GM23338 (cell line): ENCODE measurements at regions not wholly inside any gene's neighbourhood (a gene's known extent, or its start where the extent isn't known, plus 50 kb on each side); places are given as distances from the start of the nearest gene placed in this dataset.

Experiments
- ATAC-seq: fragments of 200-7000 bp; cut with Tn5 transposase; 3 replicates; pipeline ENCODE4 v1.9.1; 2020
- DNase-seq: peaks from one replicate; pipeline ENCODE4 v3.0.0-alpha.2; 2015; ENCODE audit warnings: low spot score
- H2AFZ ChIP-seq: fragments of 200-600 bp; sonication (generic); 2 replicates; pipeline ENCODE4 v1.8.0; 2016; ENCODE audit warnings: antibody characterized with exemption, mild to moderate bottlenecking, moderate library complexity
- H3F3A ChIP-seq: fragments of 200-600 bp; sonication (generic); replicated peaks from 2 replicates; pipeline ENCODE4 v1.8.0; 2017; ENCODE audit warnings: antibody characterized with exemption, mixed run types, low read depth
- H3K27ac ChIP-seq: fragments of 200-600 bp; sonication (generic); 2 replicates; pipeline ENCODE4 v1.6.1; 2016; ENCODE audit warnings: low read depth
- H3K27me3 ChIP-seq: fragments of 200-600 bp; sonication (generic); 2 replicates; pipeline ENCODE4 v1.8.0; 2016; ENCODE audit warnings: mild to moderate bottlenecking, mixed run types, moderate library complexity; ENCODE audit not compliant: insufficient read depth
- H3K36me3 ChIP-seq: fragments of 200-600 bp; sonication (generic); 2 replicates; pipeline ENCODE4 v1.8.0; 2016; ENCODE audit warnings: mild to moderate bottlenecking; ENCODE audit not compliant: insufficient read depth
- H3K4me1 ChIP-seq: fragments of 200-600 bp; sonication (generic); 2 replicates; pipeline ENCODE4 v1.8.0; 2016; ENCODE audit warnings: mild to moderate bottlenecking, moderate library complexity; ENCODE audit not compliant: insufficient read depth
- H3K4me2 ChIP-seq: fragments of 200-600 bp; sonication (generic); 2 replicates; pipeline ENCODE4 v1.7.1; 2017; ENCODE audit warnings: mixed run types
- H3K4me3 ChIP-seq: fragments of 200-600 bp; sonication (generic); 2 replicates; pipeline ENCODE4 v1.6.1; 2016; ENCODE audit warnings: mixed run types
- H3K79me2 ChIP-seq: fragments of 200-600 bp; sonication (generic); replicated peaks from 2 replicates; pipeline ENCODE4 v1.8.0; 2017; ENCODE audit warnings: mild to moderate bottlenecking; ENCODE audit not compliant: insufficient read depth
- H3K9me2 ChIP-seq: fragments of 200-600 bp; sonication (generic); 2 replicates; pipeline ENCODE4 v1.8.0; 2017; ENCODE audit not compliant: insufficient read depth
- H4K20me1 ChIP-seq: fragments of 200-600 bp; sonication (generic); replicated peaks from 2 replicates; pipeline ENCODE4 v1.8.0; 2017; ENCODE audit warnings: mild to moderate bottlenecking; ENCODE audit not compliant: insufficient read depth
- H3K27ac Mint-ChIP-seq: 2 replicates; pipeline ENCODE4 v1.8.0; 2020; ENCODE audit warnings: inconsistent platforms, mild to moderate bottlenecking, moderate library complexity, mixed read lengths
- H3K27me3 Mint-ChIP-seq: 3 replicates; pipeline ENCODE4 v1.8.0; 2022; ENCODE audit warnings: low read depth, mild to moderate bottlenecking, moderate library complexity, mixed read lengths, inconsistent platforms; ENCODE audit not compliant: insufficient read depth, poor library complexity
- H3K36me3 Mint-ChIP-seq: 3 replicates; pipeline ENCODE4 v1.8.0; 2021; ENCODE audit warnings: low read depth, mild to moderate bottlenecking, inconsistent platforms, moderate library complexity, mixed read lengths
- H3K4me1 Mint-ChIP-seq: 3 replicates; pipeline ENCODE4 v1.8.0; 2020; ENCODE audit warnings: mild to moderate bottlenecking, inconsistent platforms, mixed read lengths
- H3K4me3 Mint-ChIP-seq: 3 replicates; pipeline ENCODE4 v1.8.0; 2021; ENCODE audit warnings: moderate library complexity, mild to moderate bottlenecking, inconsistent platforms, mixed read lengths
- H3K9me3 Mint-ChIP-seq: 3 replicates; pipeline ENCODE4 v1.8.0; 2020; ENCODE audit warnings: moderate library complexity, mild to moderate bottlenecking, inconsistent platforms, mixed read lengths
- CREB1 ChIP-seq: fragments of 250-450 bp; sonication (Bioruptor Pico); IDR thresholded peaks from 2 replicates; pipeline ENCODE4 v1.5.0; 2020; ENCODE audit warnings: low read depth, mild to moderate bottlenecking, moderate library complexity
- CTCF ChIP-seq, 2 experiments: fragments of 200-600 bp in 1 of 2; sonication (generic) in 1 of 2; conservative IDR thresholded peaks; 2 replicates each; pipeline versions ENCODE4 v1.5.1 to v1.6.1; 2016 to 2017; ENCODE audit warnings: antibody characterized with exemption in 2 of 2, low read depth in 2 of 2, mild to moderate bottlenecking in 2 of 2, moderate library complexity in 1 of 2
- ETS1 ChIP-seq: IDR thresholded peaks from 2 replicates; pipeline ENCODE4 v1.6.1; 2016; ENCODE audit warnings: antibody characterized with exemption
- EZH2 ChIP-seq: fragments of 200-600 bp; sonication (generic); IDR thresholded peaks from one replicate; pipeline ENCODE4 v1.8.0; 2017; ENCODE audit warnings: antibody characterized with exemption, mild to moderate bottlenecking, low read depth; ENCODE audit not compliant: unreplicated experiment
- EZH2phosphoT487 ChIP-seq: fragments of 200-600 bp; sonication (generic); IDR thresholded peaks from one replicate; pipeline ENCODE4 v1.8.1; 2018; ENCODE audit warnings: antibody characterized with exemption; ENCODE audit not compliant: unreplicated experiment
- JUNB ChIP-seq: IDR thresholded peaks from one replicate; pipeline ENCODE4 v1.6.1; 2016; ENCODE audit warnings: antibody characterized with exemption; ENCODE audit not compliant: unreplicated experiment
- NANOG ChIP-seq: IDR thresholded peaks from 2 replicates; pipeline ENCODE4 v1.6.1; 2016; ENCODE audit warnings: antibody characterized with exemption, borderline replicate concordance
- POLR2AphosphoS5 ChIP-seq: IDR thresholded peaks from 2 replicates; pipeline ENCODE4 v1.6.1; 2016; ENCODE audit warnings: antibody characterized with exemption, low read depth
- REST ChIP-seq: IDR thresholded peaks from one replicate; pipeline ENCODE4 v1.6.1; 2018; ENCODE audit warnings: antibody characterized with exemption; ENCODE audit not compliant: unreplicated experiment
- STAT1 ChIP-seq: IDR thresholded peaks from one replicate; pipeline ENCODE4 v1.6.1; 2016; ENCODE audit warnings: antibody characterized with exemption; ENCODE audit not compliant: unreplicated experiment
- ZNF114 ChIP-seq: fragments of 250-450 bp; sonication (Bioruptor Pico); IDR thresholded peaks from 2 replicates; pipeline ENCODE4 v1.5.0; 2020; ENCODE audit warnings: mild to moderate bottlenecking, moderate library complexity
- ZNF331 ChIP-seq: fragments of 250-450 bp; sonication (Bioruptor Pico); IDR thresholded peaks from 2 replicates; pipeline ENCODE4 v1.5.0; 2020; ENCODE audit warnings: low read depth, mild to moderate bottlenecking, moderate library complexity
- ZNF462 ChIP-seq: fragments of 250-450 bp; sonication (Bioruptor Pico); IDR thresholded peaks from 2 replicates; pipeline ENCODE4 v1.5.0; 2020; ENCODE audit warnings: mild to moderate bottlenecking, moderate library complexity

- Histone ChIP-seq H3K4me1 (0 out of 2 replicates have a peak, but pooled peaks cover 1% of the 10 kb centered on the region), H3K36me3 (no peaks in the 10 kb centered on the region), H3K27ac (no peak overlapping the region), H2AFZ (no peak overlapping the region), H3K9me2 (no peaks in the 10 kb centered on the region), H4K20me1 (no peaks in the 10 kb centered on the region), H3K27me3 (no peaks in the 10 kb centered on the region), H3K4me2 (no peak overlapping the region), H3K4me3 (no peak overlapping the region), H3F3A (no peaks in the 10 kb centered on the region), H3K79me2 (no peaks in the 10 kb centered on the region)
- no peak for ATAC-seq
- no peaks in the 10 kb centered on the region for H3K27me3 Mint-ChIP-seq
- peaks cover 4% of the 10 kb centered on the region; the same call in 1 of the 3 replicates for H3K9me3 Mint-ChIP-seq
- H3K36me3 Mint-ChIP-seq = no peaks in the 10 kb centered on the region
- DNase-seq = no peak
- H3K27ac Mint-ChIP-seq = no peak overlapping the region
- peaks cover 2% of the 10 kb centered on the region; the same call in 1 of the 3 replicates for H3K4me1 Mint-ChIP-seq
- TF ChIP-seq ZNF462 (no peak), EZH2 (no peak), JUNB (no peak), CTCF (conservative IDR thresholded peaks at IDR 0.05; ENCODE audit: low read depth in 2 of 2) (no peak), ZNF114 (CRISPR knock-in tag) (no peak), ZNF331 (CRISPR knock-in tag) (no peak), CREB1 (no peak), REST (no peak), EZH2phosphoT487 (no peak), ETS1 (no peak), POLR2AphosphoS5 (no peak), NANOG (no peak), STAT1 (no peak)
- H3K4me3 Mint-ChIP-seq = no peak overlapping the region
These were observed 401.5 kb upstream of the FRG2C start for GRCh38 chr3:75262661-75263060.
